Pancreas (tissue), 10 donors: ENCODE measurements at regions not wholly inside any gene's neighbourhood (a gene's known extent, or its start where the extent isn't known, plus 50 kb on each side); places are given as distances from the start of the nearest gene placed in this dataset.
"Not testable (repeated sequence)": the region's sequence is repeated elsewhere in the genome, so short reads cannot be mapped to it uniquely, and the experiment has no call there.

Experiments
- ATAC-seq, 4 donors: fragments of 200-7000 bp; cut with Tn5 transposase; one replicate each; pipeline versions ENCODE4 v1.8.0 to v1.9.1; 2020; ENCODE audit warnings: mild to moderate bottlenecking in 4 of 4, moderate library complexity in 4 of 4
- DNase-seq, 6 donors: peaks; one replicate each; pipeline ENCODE4 v3.0.0-alpha.2; 2020
- FAIRE-seq: peaks from 2 replicates; lab custom pipeline; 2012; peaks lifted over from hg19 to GRCh38; lab: Jason Lieb, UNC
- H3K27ac ChIP-seq, 4 donors: fragments of 200-600 bp; sonication (generic); 1 replicate in 3 of 4; 2 replicates in 1 of 4; pipeline versions ENCODE4 v1.5.0 to v1.8.0; 2020
- H3K27me3 ChIP-seq, 4 donors: fragments of 200-600 bp; one replicate each; pipeline ENCODE4 v1.8.0; 2021
- H3K36me3 ChIP-seq, 3 donors: fragments of 200-600 bp; sonication (generic) in 1 of 3; one replicate each; pipeline versions ENCODE4 v1.5.0 to v1.8.0; 2020 to 2021
- H3K4me1 ChIP-seq, 3 donors: fragments of 200-600 bp; one replicate each; pipeline ENCODE4 v1.8.0; 2021
- H3K4me3 ChIP-seq, 4 donors: fragments of 200-600 bp; sonication (generic) in 2 of 4; one replicate each; pipeline versions ENCODE4 v1.5.0 to v1.8.0; 2020 to 2021
- H3K9me3 ChIP-seq, 4 donors: fragments of 200-600 bp; one replicate each; pipeline ENCODE4 v1.8.0; 2021
- CTCF ChIP-seq, 4 donors: fragments of 200-600 bp; sonication (generic) in 3 of 4; IDR thresholded peaks; one replicate each; pipeline versions ENCODE4 v1.5.0 to v1.8.0; 2021; ENCODE audit warnings: antibody characterized with exemption in 4 of 4
- WGBS, 2 donors: extraction: QIAGEN DNeasy Blood & Tissue Kit; methylation state at CpG; one replicate each; pipeline ENCODE4 v1.1.7; 2013; 5-methylcytosine and 5-hydroxymethylcytosine counted together
- intact Hi-C, 3 donors: fragments of 100-400 bp; cut with DNase I; formaldehyde crosslinking; loops; one replicate each; pipeline versions ENCODE4 v1.11.1 to v1.14.2; 2022
- donor health status: healthy with polysubstance abuse.
- donor health status: DM: no; HTN: no; CAD: no; lungs with moderate emphysema.
- donor health status: DM: no; HTN: no; CAD: no.
- donor health status: control.
- donor health status: control.
- donor health status: Bipolar disorder and iron deficiency.
- donor health status: DM: yes; HTN: yes; CAD: no.
- donor health status: DM: no; HTN: no; CAD: no.
- donor health status: DM: no; HTN: no; CAD: no.
- donor health status: DM: yes; HTN: yes; CAD: no.

DNA sequence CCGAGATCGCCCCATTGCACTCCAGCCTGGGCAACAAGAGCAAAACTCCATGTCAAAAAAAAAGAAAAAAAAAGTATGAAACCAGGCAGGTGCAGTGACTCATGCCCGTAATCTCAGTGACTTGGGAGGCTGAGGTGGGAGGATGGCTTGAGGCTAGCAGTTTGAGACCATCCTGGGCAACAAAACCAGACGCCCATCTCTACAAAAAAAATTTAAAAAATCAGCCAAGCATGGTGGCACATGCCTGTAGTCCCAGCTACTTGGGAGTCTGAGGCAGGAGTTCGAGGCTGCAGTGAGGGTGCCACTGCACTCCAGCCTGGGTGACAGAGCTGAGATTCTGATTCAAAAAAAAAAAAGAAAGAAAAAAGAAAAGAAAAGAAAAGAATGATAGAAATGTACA, 277.8 kb downstream of the MYCN start:
- Histone ChIP-seq H3K36me3 (no peaks in the 10 kb centered on the region), H3K27ac (no peak overlapping the region), H3K4me1 (no peaks in the 10 kb centered on the region), H3K4me3 (no peak overlapping the region), H3K9me3 (no peaks in the 10 kb centered on the region), H3K27me3 (no peaks in the 10 kb centered on the region)
- WGBS, 2 donors = 68 to 83% methylated on average over 5 of the region's 5 CpGs
- DNase-seq (no peak), ATAC-seq (no peak), FAIRE-seq (no peak)
- TF ChIP-seq CTCF (IDR thresholded peaks at IDR 0.05) = no peak
- intact Hi-C loops = no loop called here

DNA sequence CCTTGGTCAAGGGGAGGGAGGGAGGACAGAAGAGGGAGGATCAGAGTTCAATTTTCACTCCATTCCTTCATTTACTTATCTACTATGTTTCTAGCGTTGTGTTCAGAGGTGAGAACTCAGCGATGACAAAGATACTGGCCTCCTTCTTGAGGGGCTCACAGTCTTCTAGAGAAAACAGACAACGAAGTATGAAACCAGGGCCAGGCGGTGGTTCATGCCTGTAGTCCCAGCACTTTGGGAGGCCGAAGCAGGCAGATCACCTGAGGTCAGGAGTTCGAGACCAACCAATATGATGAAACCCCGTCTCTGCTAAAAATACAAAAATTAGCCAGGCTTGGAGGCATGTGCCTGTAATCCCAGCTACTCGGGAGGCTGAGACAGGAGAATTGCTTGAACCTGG, 277.4 kb downstream of the MYCN start:
- 85 to 88% methylated on average over 8 of the region's 8 CpGs for WGBS, 2 donors
- H3K27me3 ChIP-seq, H3K4me3 ChIP-seq, ATAC-seq, intact Hi-C loops, H3K36me3 ChIP-seq, FAIRE-seq, H3K27ac ChIP-seq, H3K9me3 ChIP-seq, DNase-seq, H3K4me1 ChIP-seq: not testable (repeated sequence)

- no peaks in the 10 kb centered on the region for H3K36me3 ChIP-seq
Measured at GRCh38 chr2:16217291-16217690, 276.9 kb downstream of the MYCN start.

GRCh38 chr2:16216558-16216945, 276.2 kb downstream of the MYCN start:
- no peak for FAIRE-seq

More at GRCh38 chr2:16217291-16217690, 276.9 kb downstream of the MYCN start:
- no peak for ATAC-seq
- no peak for FAIRE-seq
- Histone ChIP-seq H3K4me1 (no peaks in the 10 kb centered on the region), H3K27ac (no peak overlapping the region), H3K27me3 (no peaks in the 10 kb centered on the region), H3K9me3 (no peaks in the 10 kb centered on the region), H3K4me3 (no peak overlapping the region)
- WGBS, 2 donors = 64 to 68% methylated on average over 4 of the region's 4 CpGs
- no peak for TF ChIP-seq CTCF (IDR thresholded peaks at IDR 0.05)
- intact Hi-C loops = no loop called here
- no peak for DNase-seq

DNA sequence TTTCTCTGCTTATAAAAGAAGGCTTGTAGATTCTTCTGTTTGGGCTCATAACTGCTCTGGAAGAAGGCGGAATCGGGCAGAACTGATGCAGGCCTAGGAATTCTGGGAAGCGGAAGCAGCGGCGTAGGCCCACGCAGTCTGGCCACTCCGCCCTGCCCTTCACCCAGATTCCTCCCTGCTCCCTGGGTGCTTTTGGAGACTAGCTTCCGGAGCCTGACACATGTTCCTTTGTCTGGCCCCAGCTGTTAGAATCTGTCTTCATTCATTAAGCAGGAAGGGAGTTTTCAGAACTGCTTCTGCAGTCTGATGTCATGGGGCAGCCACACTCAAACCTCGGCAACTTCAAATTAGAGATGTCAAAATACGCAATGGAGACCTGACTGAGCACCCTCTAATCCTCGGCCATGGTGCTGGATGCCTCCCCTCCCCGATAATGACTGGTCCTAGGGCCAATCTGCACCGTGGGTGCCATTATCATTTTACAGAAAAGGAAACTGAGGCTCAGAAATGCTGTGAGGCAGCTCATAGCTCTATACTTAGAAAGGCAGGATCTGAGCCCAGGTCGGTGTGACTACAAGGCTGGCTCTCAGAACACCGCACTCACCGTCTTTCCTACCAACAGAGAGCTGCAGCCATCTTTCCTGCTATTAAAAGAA, 275.7 kb downstream of the MYCN start:
- H3K9me3 ChIP-seq = no peaks in the 10 kb centered on the region
- WGBS, 2 donors = 88 to 91% methylated on average over 16 of the region's 16 CpGs
- no peaks in the 10 kb centered on the region for H3K27me3 ChIP-seq
- no peak for TF ChIP-seq CTCF (IDR thresholded peaks at IDR 0.05)
- no peak for FAIRE-seq
- no peak for DNase-seq
- no peak overlapping the region for H3K27ac ChIP-seq
- H3K4me1 ChIP-seq = no peaks in the 10 kb centered on the region
- intact Hi-C loops = no loop called here
- ATAC-seq = no peak
- no peaks in the 10 kb centered on the region for H3K36me3 ChIP-seq
- no peak overlapping the region for H3K4me3 ChIP-seq

More at GRCh38 chr2:16216558-16216945, 276.2 kb downstream of the MYCN start:
- Histone ChIP-seq H3K36me3 (no peaks in the 10 kb centered on the region), H3K27ac (no peak overlapping the region), H3K27me3 (no peaks in the 10 kb centered on the region), H3K4me3 (no peak overlapping the region), H3K9me3 (no peaks in the 10 kb centered on the region), H3K4me1 (no peaks in the 10 kb centered on the region)
- intact Hi-C loops = no loop called here
- TF ChIP-seq CTCF (IDR thresholded peaks at IDR 0.05) = no peak
- ATAC-seq (no peak), DNase-seq (no peak)
- 68 to 69% methylated on average over 11 of the region's 11 CpGs for WGBS, 2 donors
